A673 (cell line): ENCODE measurements at regions not wholly inside any gene's neighbourhood (a gene's known extent, or its start where the extent isn't known, plus 50 kb on each side); places are given as distances from the start of the nearest gene placed in this dataset.

ENCODE experiments used
- BruUV-seq: library from RNA; stranded (reverse); fragments of 400-500 nt; replicated peaks from 2 replicates; lab custom pipeline; 2021; lab: Mats Ljungman, UMichigan
- CTCF ChIA-PET: fragments of 300-600 bp; sonication (Branson Sonifier 250); formaldehyde crosslinking; loops from one replicate; lab custom pipeline; 2022; ENCODE audit warnings: antibody characterized with exemption; lab: Charles Lee
- POLR2A ChIA-PET: fragments of 300-600 bp; sonication (Branson Sonifier 250); formaldehyde crosslinking; loops from one replicate; lab custom pipeline; 2022; ENCODE audit warnings: antibody characterized with exemption; ENCODE audit not compliant: low non-redundant PET; lab: Charles Lee
- DNase-seq: peaks from one replicate; pipeline ENCODE4 v3.0.0-alpha.2; 2015; ENCODE audit warnings: low spot score
- H3K27ac ChIP-seq: fragments of 200-600 bp; sonication (generic); 2 replicates; pipeline ENCODE4 v1.5.1; 2016; ENCODE audit warnings: mixed run types, low read depth, mild to moderate bottlenecking, mixed read lengths, antibody characterized with exemption, low read length; ENCODE audit not compliant: poor library complexity, severe bottlenecking
- H3K27me3 ChIP-seq: fragments of 200-600 bp; sonication (generic); replicated peaks from 2 replicates; pipeline ENCODE4 v1.6.1; 2017; ENCODE audit warnings: mixed run types, low read depth, mild to moderate bottlenecking, mixed read lengths, antibody characterized with exemption, low read length; ENCODE audit not compliant: insufficient read depth, poor library complexity
- H3K36me3 ChIP-seq: fragments of 200-600 bp; sonication (generic); 2 replicates; pipeline ENCODE4 v1.6.1; 2016; ENCODE audit warnings: mixed run types, mild to moderate bottlenecking, mixed read lengths, antibody characterized with exemption, low read length; ENCODE audit not compliant: insufficient read depth, poor library complexity, severe bottlenecking
- H3K4me1 ChIP-seq: fragments of 200-600 bp; sonication (generic); 2 replicates; pipeline ENCODE4 v1.6.1; 2017; ENCODE audit warnings: mixed run types, mild to moderate bottlenecking, mixed read lengths, antibody characterized with exemption, low read length; ENCODE audit not compliant: insufficient read depth, poor library complexity, severe bottlenecking
- H3K4me3 ChIP-seq: fragments of 200-600 bp; sonication (generic); 2 replicates; pipeline ENCODE4 v1.5.1; 2016; ENCODE audit warnings: low read depth, mixed run types, mild to moderate bottlenecking, mixed read lengths, low read length; ENCODE audit not compliant: poor library complexity, severe bottlenecking
- H3K9me3 ChIP-seq: fragments of 200-600 bp; sonication (generic); 2 replicates; pipeline ENCODE4 v1.6.1; 2016; ENCODE audit warnings: mixed run types, low read depth, mild to moderate bottlenecking, mixed read lengths, antibody characterized with exemption, low read length; ENCODE audit not compliant: poor library complexity, severe bottlenecking
- EZH2 ChIP-seq: fragments of 200-600 bp; sonication (generic); IDR thresholded peaks from 2 replicates; pipeline ENCODE4 v1.6.1; 2017; ENCODE audit warnings: borderline replicate concordance, low read depth, mild to moderate bottlenecking, mixed read lengths, antibody characterized with exemption, low read length; ENCODE audit not compliant: poor library complexity, severe bottlenecking
- intact Hi-C: fragments of 100-400 bp; cut with micrococcal nuclease; formaldehyde crosslinking; loops from one replicate; pipeline ENCODE4 v1.10.0; 2022; ENCODE audit not compliant: unreplicated experiment
- TF ChIP-seq, protein P1 (sequence below): fragments of 300-800, 200-600 bp; sonication (generic); conservative IDR thresholded peaks from 2 replicates; pipeline ENCODE4 v1.5.1; 2017; ENCODE audit warnings: low read depth, mild to moderate bottlenecking, antibody characterized with exemption, low read length, moderate library complexity, mixed read lengths

DNA sequence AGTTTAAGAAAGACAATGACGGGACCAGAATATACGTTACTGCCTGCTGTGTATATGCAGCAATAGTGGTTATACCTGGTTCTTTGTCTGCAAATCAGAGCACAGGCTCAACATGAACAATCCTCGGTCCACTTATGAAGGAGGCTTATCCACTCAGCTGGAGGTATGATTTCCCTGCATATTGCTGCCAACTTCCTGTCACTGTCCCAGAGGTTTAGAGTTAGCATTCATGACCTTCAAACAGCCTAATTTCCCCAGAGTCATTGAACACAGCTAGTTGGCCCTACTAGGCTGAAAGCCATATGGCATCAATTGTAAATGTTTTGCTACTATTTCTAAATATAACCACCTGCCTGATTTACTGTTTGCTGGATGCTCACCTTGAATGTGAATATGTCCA, 224.9 kb upstream of the ZNF717 start:
- no peak for TF ChIP-seq EZH2
- TF ChIP-seq, protein P1, sequence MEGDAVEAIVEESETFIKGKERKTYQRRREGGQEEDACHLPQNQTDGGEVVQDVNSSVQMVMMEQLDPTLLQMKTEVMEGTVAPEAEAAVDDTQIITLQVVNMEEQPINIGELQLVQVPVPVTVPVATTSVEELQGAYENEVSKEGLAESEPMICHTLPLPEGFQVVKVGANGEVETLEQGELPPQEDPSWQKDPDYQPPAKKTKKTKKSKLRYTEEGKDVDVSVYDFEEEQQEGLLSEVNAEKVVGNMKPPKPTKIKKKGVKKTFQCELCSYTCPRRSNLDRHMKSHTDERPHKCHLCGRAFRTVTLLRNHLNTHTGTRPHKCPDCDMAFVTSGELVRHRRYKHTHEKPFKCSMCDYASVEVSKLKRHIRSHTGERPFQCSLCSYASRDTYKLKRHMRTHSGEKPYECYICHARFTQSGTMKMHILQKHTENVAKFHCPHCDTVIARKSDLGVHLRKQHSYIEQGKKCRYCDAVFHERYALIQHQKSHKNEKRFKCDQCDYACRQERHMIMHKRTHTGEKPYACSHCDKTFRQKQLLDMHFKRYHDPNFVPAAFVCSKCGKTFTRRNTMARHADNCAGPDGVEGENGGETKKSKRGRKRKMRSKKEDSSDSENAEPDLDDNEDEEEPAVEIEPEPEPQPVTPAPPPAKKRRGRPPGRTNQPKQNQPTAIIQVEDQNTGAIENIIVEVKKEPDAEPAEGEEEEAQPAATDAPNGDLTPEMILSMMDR: no peak
- no peaks in the 10 kb centered on the region for H3K36me3 ChIP-seq
- no TSS peak for BruUV-seq
- no peak overlapping the region for H3K27ac ChIP-seq
- no peak for DNase-seq
- CTCF ChIA-PET: no interaction called here
- POLR2A ChIA-PET: no interaction called here
- intact Hi-C loops: no loop called here
- no peak overlapping the region for H3K4me3 ChIP-seq
- H3K9me3 ChIP-seq: no peaks in the 10 kb centered on the region
- no peaks in the 10 kb centered on the region for H3K4me1 ChIP-seq
- H3K27me3 ChIP-seq: no peaks in the 10 kb centered on the region

DNA sequence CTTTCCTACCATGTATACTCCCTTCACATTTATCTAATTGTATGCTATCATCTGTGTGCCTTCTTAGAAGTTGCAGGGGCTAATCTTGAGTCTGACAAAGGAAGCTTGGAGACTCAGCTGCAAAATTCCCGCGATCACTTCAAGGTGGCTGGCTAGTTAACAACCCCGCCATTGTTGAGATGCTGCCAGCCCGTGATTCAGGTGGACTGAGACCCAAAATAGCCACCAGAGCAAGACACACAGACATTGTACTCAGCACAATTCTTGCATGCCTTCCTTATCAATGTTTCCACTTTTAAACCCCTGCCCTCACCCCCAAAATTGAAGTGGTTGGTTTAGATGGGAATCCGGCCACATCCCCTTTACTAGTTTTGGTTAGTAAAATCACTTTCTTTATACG, 225.8 kb upstream of the ZNF717 start:
- intact Hi-C loops: no loop called here
- TF ChIP-seq EZH2: no peak
- TF ChIP-seq, protein P1: no peak
- no peaks in the 10 kb centered on the region for H3K36me3 ChIP-seq
- no peaks in the 10 kb centered on the region for H3K4me1 ChIP-seq
- no TSS peak for BruUV-seq
- no peaks in the 10 kb centered on the region for H3K27me3 ChIP-seq
- H3K27ac ChIP-seq: no peak overlapping the region
- ChIA-PET CTCF (no interaction called here), POLR2A (no interaction called here)
- no peak for DNase-seq
- H3K4me3 ChIP-seq: no peak overlapping the region
- no peaks in the 10 kb centered on the region for H3K9me3 ChIP-seq

DNA sequence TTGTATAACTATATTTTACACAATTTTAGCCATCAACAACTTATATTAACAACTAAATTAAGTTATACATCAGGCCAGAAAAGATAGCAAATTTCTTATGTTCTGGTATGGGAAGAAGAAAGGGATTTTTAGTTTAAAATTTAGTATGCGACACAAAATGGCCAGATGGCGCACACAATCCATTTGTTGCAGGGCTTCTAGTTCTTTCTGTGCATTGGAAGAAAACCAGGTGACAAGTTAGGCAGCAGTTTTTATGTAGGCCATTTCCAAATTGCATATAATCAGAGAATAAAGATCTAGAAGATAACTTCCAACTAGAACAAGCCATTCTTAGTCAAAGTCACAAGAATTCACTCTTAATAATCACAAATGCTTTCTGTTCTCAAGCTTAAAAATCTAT, 230.1 kb upstream of the ZNF717 start:
- CTCF ChIA-PET: no interaction called here
- TF ChIP-seq, protein P1: no peak
- no peak for TF ChIP-seq EZH2

More for the DNA sequence above, 230.1 kb upstream of the ZNF717 start:
- intact Hi-C loops: no loop called here
- Histone ChIP-seq H3K27me3 (no peaks in the 10 kb centered on the region), H3K36me3 (no peaks in the 10 kb centered on the region), H3K4me1 (no peaks in the 10 kb centered on the region), H3K27ac (no peak overlapping the region), H3K9me3 (no peaks in the 10 kb centered on the region), H3K4me3 (no peak overlapping the region)
- DNase-seq: no peak
- POLR2A ChIA-PET: no interaction called here
- BruUV-seq: no TSS peak
